HG02610 (cell line): ENCODE measurements at regions not wholly inside any gene's neighbourhood (a gene's known extent, or its start where the extent isn't known, plus 50 kb on each side); places are given as distances from the start of the nearest gene placed in this dataset.
"Not testable (repeated sequence)": the region's sequence is repeated elsewhere in the genome, so short reads cannot be mapped to it uniquely, and the experiment has no call there.

Experiments used
- ATAC-seq: cut with Tn5 transposase; IDR thresholded peaks from one replicate; pipeline ENCODE4 v1.9.1; 2021; ENCODE audit warnings: mild to moderate bottlenecking, moderate library complexity; ENCODE audit not compliant: unreplicated experiment

DNA sequence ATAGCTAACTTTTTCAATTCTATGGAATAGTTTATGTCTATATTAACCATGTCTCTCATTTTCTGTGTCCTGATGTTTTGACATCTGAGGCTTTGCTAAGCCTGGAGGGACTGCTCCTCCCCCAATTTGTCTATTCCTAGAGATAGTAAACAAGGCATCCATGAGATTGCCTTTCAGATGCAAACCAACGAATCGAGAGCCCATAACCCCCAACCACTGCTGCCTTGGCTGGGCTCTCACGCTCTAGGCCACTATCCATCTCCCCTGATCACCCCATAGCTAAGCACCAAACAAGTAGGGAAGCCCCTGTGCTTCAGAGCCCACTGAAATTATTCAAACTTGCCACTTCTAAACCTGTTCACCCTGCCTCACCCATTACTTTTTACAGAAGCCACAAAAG lies 437.7 kb downstream of the SETD4 start:
- no peak for ATAC-seq

DNA sequence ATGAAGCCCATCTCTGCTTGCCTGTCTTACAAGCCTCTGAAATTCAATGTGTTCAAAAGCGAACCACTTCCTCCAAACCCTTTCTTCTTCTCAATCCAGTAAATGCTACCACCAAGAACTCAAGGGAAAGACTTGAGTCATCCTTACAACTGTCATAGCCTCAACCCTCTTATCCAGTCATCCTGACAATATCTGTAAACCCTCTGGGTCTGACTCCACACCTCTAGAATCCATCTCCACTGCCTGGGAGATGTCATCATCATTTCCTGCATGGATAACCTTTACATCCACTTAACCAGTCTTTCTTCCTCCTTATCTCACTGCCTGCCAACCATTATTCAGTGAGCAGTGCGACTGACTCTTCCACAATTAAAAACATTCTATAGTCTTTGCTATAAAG lies 441.1 kb downstream of the SETD4 start:
- ATAC-seq, result no peak

DNA sequence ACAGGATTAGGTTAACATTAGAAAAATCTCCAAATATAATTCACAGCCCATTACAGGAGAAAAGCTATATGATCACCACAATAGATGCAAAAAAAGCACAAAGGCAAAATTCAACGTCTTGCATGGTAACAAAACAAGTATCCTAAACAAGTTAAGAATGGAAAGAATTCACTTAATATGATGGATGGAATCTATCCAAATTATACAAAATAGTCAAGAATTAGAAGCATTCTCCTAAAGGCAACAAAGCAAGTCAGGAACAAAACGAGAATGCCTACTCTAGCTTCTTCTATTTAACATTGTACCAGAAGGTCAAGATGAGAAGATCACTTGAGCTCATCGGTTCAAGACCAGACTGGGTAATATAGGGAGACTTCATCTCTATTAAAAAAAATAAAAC lies 442.8 kb downstream of the SETD4 start:
- ATAC-seq, result no peak

DNA sequence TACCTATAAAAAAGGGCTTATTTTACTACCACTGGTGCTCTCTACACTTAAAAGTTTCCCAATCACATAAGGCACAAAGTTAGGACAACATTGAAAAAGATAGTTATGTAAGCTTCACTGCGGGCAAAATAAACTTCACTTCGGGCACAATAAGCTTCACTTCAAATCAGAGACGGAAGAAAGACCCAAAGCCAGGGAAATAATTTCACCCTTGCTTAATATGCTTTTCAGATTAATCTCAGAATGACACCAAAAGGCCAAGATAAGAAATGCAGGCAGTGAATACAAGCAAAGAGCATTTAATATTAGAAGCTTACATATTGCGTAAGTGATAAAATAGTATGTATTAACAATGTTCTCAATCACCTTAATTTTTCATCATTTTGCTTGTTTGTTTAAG lies 444.2 kb downstream of the SETD4 start:
- no peak for ATAC-seq

DNA sequence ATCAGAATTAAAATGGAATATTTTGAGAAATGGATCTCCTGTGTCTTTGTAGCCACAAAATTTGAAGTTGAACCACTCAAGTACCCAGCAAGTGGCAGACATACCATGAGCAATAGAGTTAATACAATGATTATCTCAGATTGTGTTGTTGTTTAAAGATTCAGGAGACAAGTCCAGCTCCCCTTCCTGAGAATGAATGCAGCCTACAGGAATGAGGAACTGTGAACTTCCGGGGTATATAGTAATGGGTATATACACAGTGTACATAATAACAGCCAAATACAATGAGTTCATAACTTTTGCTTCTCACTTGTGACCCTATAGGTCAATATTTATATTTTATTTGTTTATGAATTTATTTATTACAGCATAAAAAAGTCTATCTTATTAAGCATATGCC lies 445.0 kb downstream of the SETD4 start:
- no peak for ATAC-seq

DNA sequence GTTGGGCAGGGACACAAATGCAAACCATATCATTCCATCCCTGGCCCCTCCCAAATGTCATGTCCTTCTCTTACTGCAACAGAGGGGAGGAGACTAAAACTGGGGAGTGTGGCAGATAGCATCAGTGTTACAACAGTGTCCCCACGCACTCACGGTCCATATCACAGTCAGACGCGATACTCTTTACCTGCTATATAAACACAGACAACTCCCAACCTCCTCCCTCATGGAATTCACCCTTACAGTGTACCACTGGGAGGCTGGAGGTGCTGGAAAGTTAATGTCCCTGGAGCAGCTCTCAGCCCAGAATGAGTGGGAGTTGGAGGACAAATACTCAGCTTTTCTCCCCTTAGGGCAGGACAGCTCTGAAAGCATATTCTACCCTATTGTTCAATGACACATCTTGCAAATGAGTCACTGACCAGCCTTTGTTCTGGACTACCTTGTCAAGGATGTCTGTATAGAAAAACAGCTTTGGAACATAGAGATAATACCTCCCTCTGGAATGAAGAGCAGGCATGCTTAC lies 445.9 kb downstream of the SETD4 start:
- ATAC-seq, result no peak

DNA sequence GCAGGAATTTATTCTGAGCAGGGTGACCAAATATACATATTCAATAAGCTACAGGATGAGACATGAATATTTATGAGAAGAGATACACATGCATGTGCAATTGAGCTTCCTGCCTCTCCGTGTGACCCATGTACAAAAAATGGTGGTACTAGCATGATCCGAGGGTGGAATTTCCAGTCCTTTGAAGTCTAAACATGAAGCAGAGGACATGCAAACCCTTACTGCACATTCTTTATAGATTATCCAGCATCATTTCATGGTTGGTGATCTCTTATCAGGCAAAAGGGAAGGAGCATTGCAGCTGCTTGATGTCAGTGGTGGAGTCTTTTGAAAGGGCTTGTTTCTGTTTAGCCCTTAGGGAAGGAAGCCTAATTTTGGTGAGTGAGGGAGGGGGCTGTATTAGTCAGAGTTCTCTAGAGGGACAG lies 448.6 kb downstream of the SETD4 start:
- ATAC-seq, result no peak

DNA sequence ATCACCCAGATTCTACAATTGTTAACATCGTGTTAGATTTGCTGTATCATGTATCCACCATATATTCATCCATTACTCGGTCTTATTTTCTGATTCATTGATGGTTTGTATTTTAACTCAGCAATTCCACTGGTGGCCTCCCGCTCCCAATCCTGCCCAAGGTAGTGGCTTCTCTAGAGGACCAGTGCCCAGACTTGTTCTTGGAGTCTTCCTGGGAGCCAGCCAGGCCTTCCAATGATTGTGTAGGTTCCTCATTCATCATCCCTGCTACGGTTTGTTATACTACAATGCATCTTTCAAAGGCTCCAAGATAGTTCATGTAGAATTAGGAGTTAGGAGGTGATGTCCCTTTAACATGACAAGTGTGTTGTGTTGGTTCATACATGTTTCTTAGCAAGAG lies 451.1 kb downstream of the SETD4 start:
- no peak for ATAC-seq

DNA sequence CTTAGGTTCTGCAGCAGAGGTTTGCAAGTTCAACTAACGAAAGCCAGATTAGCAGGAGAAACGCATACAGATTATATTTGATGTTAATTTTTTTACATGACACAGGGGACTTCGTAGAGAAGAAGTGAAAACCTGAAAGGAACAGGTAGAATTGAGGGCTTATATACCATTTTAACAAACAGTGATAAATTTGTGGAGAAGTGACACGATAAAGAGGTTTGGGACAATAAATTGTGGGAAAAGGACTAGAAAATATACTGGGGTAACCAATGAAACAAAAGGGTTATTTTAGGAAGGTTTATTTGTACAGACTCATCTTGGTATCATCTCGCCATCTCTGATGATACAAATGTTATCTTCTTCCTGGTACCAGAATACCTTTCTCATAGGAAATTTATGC lies 452.9 kb downstream of the SETD4 start:
- ATAC-seq, result no peak

DNA sequence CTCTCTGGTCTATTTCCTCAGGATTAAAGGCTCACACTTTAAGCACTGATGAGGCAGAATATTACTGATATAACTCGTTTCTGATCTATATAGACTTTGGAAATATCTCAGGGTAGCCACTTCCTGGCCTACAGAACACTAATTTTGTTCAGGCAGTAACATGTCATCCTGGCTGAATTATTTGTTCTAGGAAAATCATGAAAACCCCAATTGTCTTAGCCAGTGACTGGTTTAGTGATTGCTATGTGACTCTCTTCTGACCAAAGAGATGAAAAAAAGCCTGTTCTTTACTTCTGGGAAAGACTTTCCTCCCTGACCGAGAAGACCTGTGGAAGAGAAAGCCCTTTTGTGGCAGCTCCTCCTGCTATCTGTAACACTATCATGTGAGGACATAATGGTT lies 453.7 kb downstream of the SETD4 start:
- no peak for ATAC-seq

DNA sequence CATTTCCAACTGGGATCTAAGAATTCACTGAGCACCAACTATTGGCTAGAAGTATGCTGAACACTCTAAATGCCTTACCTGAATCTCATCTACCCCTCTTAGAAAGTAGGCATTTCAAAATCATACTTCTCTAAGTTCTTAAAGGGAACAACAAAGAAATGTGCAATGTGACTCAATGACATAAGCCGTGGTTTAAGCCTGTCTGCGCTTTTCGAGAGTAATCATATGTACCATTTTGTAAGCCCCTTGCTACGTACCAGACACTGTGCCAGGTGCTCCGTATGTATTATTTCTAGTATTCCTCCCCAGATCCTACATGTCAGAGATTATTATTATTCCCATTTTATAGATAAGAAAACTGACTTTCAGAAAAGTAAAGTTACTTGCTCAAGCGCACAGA lies 454.2 kb downstream of the SETD4 start:
- no peak for ATAC-seq

DNA sequence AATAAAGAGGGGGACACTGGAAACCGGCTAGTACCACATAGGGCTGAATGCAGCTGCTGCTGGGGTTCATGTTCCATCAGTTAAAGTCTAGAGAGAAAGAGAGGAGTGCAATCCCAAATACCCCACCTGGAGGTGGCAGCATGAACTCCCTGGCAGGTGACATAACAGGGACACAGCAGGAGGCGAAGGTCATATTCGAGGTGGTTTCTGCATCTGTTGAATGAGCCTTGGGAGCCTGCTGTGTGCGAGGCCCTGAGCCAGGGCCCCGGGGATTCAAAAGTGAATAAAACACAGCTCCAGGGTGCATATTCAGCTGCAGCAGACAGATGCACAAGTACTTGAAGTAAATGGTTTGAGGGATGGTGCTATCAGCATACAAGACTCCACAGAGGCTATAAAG lies 456.8 kb downstream of the SETD4 start:
- ATAC-seq, result no peak

DNA sequence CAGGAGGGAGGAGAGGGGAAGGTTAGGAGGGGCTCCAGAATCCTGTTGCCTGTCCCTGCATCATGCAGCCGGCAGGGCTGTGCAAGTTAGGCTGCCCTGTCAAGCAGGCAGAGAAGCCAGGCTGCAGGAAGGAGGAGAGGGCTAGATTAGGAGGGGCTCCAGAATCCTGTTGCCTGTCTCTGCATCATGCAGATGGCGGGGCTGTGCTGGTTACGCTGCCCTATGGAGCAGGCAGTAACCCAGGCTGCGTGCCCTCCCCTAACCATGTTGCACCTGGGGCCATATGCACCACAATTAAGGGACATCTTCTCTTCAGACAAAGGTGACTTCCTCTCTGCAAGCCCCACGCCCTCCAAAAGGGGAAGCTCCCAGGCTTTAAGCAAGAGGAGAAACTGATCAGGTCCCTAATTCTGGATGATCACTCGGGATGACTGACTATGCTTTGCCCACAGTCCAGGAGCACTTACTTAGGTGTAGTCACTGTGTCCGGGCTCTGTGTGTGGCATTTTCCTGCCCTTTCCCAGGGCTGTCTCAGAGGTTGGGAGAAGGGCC lies 457.4 kb downstream of the SETD4 start:
- ATAC-seq, result no peak

DNA sequence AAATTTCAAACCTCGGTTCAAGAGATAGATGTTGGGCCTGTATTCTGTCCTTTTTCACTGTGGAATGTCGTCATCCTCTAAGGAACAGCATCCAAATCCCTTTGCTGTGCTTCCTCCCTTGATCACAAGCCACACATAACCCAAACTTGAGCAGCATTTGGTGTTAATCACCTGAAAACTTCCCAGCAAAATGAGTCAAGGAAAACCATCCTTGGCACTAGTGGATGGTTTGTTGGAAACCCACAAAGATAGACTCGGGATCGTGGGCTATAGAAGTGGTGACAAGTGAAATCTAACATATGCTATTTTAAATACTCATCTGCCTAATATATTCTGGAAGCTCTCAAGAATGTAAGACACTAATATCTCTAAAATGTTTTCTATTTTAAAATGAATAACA lies 459.1 kb downstream of the SETD4 start:
- no peak for ATAC-seq

DNA sequence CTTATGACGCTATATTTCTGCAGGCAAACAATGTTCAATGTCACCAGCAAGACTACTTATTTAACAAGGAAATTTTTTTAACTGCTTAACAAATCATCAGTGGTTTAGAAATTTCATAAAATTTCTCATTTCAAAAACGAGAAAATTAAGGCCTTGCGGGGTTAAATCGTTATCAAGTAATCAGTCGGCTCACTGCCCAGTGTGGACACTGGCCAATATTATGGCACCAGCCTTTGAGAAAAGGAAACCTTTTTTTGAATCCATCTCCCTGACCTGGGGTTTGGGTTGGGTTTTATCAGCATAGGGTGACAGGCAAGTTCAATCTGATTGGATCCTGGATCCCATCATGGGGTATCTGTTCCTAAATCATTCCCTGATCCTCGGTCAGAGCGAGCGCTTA lies 461.2 kb downstream of the SETD4 start:
- no peak for ATAC-seq

DNA sequence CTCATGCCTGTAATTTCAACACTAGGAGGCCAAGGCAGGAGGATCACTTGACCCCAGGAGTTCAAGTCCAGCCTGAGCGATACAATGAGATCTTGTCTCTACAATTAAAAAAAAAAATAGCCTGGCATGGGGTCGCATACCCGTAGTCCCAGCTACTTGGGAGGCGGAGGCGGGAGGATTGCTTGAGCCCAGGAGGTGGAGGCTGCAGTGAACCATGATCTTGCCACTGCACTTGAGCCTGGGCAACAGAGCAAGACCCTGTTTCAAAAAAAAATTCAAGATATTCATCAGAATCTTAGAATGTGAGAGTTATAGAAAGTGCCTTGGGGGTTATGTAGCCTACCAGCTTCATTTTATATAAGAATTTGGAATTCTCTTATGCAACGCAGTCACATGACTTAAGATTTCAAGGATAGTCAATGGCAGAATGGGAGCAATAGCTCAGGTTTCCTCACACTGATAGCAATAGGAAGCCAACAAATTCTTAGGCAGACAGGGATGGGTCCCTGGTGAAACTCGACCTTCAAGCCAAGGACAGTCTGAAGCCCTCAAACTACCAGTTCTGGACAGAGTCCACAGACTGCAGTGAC lies 462.5 kb downstream of the SETD4 start:
- no peak for ATAC-seq

DNA sequence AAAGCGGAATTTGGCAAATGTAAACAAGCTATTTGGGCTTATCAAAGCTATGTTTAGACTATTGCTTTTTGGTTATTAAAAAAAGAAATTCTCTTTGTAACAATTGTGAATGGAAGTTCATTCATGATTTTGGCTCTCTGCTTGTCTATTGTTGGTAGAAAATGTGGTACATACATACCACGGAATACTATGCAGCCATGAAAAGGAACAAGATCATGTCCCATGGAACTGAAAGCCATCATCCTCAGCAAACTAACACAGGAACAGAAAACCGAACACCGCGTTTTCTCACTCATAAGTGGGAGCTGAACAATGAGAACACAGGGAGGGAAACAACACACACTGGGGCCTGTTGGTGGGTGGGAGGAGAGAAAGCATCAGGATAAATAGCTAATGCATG lies 465.4 kb downstream of the SETD4 start:
- no peak for ATAC-seq

DNA sequence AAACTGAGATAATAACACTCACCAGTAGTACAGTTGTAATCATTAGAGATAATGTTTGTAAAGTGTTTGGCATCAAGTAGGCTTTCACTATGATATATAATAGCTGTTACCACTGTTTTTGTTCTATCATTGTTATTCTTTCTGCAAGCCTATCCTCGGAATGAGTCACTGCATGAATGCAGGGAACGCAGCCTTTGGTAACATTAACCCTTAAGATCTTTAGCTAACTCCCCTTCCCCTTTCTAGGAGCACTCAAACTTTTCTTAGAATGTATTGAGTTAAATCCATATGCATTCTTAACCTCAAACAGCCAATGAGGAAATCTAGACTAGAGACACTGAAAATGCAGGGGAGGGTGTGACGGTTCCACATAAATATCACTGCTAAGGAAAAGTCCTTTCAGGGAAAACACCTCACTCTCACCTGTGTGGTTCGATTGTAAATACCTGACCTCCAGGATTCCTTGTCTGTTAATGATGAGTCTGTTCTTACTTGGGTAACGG lies 467.3 kb downstream of the SETD4 start:
- ATAC-seq, result no peak

DNA sequence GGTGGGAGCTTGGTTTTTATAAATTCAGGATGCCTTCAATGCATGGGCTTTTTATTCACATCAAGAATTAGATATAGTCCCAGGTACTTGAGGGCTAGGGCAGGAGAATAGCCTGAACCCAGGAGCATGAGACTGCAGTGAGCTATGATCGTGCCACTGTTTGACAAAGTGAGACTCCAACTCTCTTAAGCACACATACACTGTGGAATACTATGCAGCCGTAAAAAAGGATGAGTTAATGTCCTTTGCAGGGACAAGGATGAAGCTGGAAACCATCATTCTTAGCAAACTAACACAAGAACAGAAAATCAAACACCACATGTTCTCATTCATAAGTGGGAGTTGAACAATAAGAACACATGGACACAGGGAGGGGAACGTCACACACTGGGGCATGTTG lies 470.0 kb downstream of the SETD4 start:
- ATAC-seq, result not testable (repeated sequence)

DNA sequence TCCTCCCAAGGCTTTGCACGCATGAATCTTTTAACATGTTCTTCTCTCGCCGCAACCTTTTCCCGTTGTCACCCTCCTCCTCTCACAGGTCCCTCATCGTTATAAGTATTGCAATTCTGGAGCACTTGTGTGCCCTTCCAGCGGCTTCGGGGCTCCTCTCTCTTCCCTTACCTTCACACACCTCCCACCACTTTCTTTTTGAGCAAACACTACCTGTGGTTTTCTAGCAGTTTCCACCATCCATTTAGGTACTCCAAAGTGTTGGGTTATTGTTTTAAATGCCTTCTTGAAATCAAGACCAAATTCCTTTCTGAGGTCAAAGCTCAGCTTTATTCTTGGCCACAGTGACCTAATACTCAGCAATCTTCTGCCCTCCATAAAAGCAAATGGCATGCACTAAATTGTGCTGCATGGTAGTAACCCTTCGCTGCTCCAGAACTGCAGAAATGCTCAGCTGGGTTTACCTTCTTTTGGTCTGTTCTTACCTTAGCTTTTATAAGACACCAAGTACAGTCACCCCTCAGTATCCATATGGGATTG lies 472.4 kb downstream of the SETD4 start:
- no peak for ATAC-seq

DNA sequence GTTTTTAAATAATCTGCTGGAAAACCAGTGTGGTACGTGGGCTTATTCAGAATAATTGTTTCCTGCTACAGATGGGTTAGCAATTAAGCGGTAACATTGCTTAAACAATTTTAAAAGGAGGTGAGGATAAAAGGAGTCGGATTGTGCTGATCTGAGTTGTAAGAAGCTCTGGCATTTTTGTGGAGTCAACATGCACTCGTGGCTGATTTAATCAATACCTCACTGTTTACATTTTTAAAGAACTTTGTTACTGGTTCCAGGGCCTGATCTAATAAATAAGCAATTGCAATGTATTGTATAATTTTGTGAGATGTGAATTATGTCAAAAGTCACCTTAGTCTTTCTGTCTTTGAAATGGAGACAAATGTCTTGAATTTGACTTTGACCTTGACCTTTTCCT lies 474.0 kb downstream of the SETD4 start:
- ATAC-seq, result no peak

DNA sequence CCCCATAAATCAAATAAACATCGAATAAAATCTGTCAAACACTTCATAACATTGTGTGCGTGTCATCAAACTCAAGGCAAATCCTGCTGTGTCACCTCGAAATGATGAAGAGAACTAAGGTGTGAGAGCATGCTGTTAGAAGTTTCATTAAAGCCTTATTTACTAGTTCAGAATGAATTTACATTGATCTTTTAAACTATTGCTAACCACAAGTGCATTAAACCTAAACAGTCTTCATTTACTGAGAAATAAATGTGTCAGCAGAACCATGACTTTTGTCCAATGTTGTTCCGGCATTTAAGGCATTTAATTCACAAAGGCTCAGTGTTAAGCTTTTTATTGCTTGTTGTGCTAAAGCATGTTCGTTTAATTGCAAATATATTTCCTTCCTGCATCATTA lies 474.4 kb downstream of the SETD4 start:
- ATAC-seq, result no peak

DNA sequence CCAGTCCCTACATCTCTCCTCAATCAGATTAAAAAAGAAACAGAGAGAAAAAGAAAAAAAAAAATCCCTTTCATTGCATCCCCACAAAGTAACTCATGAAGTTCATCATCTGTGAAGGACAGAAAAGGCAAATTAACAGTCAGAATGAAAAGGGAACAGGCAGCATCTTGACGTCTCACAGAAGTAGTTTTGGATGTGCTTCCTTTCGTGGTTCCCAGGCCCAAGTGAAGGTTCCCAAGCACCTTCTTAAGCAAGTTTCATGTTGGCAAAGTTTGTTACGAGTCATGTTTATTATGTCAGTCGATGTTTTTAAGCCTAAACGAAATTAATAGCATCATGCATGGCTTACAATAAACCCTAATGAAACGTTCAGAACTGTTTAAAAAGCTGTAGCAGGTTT lies 475.2 kb downstream of the SETD4 start:
- ATAC-seq, result no peak
